Fibroblast of upper back skin (primary cell): ENCODE measurements at regions not wholly inside any gene's neighbourhood (a gene's known extent, or its start where the extent isn't known, plus 50 kb on each side); places are given as distances from the start of the nearest gene placed in this dataset.

Experiments used
- DNase-seq: peaks from one replicate; pipeline ENCODE4 v3.0.0-alpha.2; 2013

DNA sequence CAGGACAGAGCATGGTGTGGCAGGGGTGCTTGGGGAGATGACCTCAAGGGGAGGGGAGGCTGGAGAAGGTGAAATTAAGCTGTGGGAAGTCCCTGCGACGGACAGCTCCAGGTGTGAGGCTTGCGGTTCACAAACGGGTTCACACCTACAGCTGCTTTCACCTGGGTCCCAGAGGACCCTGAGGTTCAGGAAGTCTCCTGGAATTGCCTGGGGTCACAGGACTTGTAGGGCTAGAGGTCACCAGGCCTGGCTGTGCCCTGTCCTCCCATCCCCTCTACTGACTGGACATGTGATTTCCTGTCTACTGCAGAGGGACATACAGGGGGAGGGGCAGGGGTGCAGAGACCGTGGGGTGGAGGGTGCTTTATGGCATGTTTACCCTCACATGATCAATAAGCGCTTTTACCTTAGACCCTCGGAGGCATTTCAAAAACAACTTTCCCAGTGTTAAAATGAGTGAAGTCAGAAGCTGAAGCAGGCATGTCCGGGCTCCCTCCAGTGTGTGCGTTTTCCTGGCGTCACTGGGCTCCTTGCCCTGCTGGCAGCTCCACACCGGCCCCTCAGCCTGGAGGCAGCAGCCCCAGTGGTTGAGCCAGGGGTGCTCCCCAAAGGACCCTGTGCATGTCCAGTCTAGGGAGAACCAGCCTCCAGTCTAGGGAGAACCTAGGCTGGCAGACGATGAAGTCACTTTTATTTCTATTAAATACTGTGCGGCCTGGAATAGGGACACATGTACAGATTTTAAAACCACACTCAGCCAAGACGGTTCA lies 66.6 kb upstream of the IGFBP3 start:
- no peak for DNase-seq

DNA sequence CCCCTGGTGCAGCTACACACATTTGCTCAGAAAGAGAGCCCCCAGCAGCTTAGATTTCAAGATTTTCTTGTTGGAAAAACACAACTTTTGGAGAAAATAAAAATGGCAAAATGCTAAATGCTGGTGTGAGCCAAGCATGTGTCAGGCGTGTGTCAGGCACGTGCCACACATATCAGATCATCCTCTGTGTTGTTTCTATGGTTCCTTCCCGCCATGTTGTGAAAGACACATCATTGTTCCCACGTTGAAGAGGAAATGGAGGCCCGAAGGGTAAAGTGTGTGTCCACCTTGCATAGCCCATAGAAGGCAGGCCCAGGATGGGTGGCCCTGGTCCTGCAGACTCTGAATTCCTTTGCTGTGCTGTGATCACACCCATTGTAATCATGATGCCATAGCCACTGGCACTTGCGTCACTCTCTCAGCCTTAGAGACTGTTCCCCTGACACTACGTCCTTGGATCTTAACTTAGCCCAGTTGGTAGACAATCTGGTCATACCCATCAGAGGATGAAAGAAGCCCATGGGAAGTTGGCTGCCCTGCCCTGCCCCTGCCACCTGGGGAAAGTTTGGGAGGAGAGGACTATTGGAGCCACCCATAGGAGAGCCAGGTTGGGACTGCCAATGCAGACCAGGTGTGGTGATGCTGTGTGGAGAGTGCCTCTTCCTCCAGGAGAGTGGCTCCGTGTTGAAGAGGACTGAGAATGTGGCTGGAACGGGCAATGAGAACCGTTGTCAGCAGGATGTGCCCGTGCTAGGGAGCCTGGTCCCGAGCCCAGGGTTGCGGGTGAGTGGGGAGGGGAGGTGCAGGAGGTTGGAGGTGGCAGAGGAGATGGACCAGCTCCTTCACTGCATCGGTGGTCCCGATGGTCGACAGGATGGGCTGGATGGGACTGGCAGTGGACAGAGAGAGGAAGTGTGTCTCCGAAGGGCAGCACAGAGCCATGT lies 65.6 kb upstream of the IGFBP3 start:
- no peak for DNase-seq

DNA sequence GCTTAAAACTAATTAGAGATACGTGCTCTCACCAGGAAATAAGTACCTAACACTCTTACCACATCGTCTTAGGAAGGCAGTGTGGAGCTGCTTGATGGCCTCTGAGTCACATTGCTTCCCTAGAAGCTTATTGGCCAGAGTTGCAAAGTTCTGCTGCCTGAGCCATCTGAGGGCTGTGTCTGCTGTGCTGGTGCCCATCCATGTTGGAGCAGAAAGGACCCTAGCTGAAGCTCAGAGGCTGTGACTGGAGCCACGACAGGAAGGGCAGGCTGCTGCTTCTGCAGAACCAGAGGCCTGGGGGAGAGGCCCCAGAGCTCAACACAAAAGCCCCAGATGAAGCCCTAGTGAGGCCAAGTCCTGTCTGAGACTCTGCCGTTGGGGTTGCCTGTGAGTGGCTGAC lies 64.8 kb upstream of the IGFBP3 start:
- peak; percentile 65 for DNase-seq

DNA sequence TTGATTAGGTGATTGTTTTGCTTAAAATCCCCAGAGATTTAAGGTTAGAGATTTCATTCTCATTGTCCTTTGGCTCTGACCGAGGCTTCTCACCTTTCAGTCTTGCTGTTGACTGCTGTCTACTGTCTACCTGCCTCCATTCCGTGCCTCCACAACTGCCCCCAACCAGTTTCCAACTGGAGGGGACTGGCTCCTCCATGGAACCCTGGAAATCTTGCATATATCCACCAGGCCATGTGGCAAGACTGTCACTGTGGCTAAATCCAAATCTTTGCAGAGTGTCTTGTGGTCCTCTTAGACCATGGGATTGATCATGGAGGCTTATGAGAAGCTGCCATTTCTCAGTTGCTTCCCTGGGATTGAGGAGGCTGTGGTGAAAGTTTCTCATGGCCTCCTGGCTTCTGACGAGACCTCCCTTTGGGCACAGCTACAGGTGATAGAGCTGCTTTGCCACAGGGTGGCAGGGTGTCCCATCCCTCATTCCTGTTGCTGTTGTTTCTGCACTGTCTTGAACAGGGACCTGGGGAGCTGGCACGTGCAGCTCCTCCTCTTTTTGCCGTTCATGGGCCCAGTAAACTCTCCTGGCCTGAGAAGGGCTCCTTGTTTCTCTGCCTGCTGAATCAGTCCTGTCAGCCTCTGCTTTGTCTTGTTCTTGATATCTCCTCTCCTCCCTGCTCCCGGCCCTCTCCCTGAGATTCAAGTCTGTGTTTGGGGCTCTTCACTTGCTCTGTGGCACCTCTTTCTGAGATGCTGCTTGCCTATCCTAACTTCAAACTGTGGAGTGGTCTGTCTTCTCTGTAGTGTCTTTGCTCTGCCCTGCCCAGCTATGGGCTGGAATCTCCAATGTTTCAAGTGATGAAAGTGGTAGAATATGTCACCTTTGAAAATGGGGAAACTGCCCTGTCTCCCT lies 63.6 kb upstream of the IGFBP3 start:
- no peak for DNase-seq

DNA sequence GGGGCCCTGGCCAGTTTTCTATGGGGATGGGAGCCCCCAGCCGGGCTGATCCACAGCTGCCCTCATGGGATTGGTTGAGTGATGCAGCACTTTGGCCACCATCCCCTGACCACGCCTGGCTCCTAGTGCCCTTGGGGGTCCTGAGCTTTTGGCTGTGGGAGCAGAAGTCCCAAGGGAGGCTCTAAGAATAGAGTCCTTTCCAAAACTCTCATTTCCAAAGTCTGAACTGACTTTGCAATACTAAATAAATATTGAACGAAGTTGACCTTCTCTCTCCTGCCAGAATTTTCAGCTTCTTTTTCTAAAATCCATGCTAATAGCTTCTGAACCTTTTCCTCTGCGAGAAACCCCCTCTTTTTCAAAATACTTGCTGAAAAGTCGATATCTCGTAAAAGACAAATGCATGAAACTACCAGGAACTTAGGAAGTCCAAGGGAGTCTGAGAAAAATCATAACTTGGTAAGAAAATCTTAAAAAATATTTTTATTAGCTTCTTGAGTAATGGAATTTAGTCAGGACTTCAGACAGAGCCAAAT lies 62.7 kb upstream of the IGFBP3 start:
- DNase-seq = no peak

DNA sequence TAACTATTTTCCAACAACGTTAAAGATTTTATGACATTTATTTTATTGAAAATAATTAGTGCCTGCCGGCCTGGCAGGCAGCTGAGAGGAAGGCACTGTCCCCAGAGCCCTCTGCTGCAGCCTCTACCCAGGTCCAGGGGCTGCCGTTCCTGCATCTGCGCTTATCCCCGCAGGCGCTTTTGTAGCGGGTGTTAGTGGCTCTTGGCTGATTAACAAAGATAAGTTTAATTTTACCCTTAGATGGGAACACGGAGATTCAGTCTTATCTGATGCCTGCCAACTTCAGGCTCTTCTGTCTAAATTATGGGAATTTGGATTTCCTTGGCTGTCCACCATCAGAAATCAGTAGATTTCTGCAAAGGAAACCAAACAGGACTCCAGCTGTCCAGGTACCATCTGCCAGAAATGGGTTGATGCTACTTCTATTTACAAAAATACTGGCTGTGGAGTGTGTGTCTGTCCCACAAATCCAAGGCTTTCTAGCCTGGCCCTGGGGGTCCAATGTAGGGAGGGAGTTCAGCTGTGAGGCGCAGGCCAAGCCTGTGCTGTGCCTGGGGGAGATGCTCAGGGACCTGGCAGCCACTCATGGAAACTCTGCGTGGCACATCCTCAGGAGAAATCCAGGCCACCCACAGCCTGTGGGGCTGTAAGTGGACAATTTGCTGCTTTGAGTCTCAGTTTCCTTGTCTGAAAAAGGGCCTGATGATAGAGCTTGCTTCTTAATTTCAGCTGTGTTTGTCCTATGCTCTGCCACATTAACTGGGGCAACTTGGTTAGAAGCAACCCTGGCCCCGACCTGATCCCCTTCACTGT lies 62.0 kb upstream of the IGFBP3 start:
- no peak for DNase-seq

DNA sequence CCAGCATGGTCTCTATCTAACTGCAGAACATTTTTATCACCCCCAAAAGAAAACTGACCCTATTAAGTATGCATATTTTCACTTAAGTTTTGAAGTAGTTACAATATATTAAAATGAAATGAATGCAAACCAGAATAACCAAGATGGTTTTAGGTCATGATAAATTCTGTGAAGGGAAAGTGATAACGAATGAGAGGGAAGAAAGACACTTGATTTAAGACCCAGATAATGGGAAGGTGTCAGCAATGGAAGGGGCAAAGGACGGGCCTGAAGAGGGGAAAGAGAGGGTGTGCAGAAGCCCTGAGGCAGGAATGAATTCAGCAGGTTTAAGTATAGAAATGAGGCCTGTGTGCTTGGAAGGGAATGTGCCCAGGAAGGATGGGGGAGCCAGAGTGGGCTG lies 61.1 kb upstream of the IGFBP3 start:
- no peak for DNase-seq

DNA sequence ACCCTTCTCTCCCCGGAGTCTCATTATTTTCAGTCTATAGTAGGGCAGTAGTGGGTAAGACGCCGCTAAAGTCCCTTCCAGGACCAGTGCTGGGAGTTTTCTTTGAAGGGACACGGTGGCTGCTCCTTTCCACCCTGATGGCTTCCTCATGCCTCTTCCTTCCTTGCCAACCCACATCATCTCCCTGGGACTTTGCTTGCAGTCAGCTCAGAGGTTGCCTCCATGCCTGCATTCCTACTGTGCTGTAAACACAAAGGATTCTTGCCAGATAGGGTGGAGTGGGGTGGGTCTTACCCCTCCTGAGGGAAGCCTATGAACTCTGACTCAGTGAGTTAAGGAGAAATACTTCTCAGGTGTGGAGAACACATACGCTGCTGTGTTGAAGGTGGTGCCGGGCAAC lies 59.9 kb upstream of the IGFBP3 start:
- DNase-seq = no peak

DNA sequence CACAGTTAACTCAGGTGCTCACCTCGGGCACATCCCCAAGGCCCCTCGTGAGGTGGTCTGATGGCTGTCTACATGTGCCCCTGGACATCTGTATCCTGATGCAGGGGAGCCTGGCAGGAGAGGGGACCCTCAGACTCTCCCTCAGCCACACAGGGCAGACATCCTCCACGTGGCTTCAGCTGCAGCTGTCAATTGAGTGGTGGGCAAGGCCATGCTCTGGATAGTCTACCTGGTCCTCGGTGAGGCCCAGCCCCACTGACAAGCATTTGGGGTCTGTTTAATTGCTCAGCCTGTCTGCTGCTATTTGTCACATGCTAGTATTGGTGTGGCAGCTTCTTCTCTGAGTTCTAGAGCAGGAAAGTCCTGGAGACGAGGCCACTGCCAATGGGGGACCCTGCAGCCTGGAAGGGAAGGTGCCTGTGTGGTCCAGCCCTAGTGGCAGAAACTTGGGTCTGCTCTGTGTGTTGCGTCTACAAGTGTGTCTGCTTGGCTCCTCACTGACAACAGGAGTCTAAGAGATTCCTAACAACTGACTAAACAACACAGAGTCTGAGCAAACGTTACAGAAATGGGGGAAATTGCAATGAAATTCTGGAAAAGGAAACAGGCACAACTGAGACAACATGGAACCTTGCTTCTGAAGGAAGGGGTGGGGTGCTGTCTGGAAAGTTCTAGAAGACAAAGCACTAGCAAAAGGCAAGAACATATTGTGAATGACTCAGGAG lies 59.3 kb upstream of the IGFBP3 start:
- peak; percentile 80 for DNase-seq

DNA sequence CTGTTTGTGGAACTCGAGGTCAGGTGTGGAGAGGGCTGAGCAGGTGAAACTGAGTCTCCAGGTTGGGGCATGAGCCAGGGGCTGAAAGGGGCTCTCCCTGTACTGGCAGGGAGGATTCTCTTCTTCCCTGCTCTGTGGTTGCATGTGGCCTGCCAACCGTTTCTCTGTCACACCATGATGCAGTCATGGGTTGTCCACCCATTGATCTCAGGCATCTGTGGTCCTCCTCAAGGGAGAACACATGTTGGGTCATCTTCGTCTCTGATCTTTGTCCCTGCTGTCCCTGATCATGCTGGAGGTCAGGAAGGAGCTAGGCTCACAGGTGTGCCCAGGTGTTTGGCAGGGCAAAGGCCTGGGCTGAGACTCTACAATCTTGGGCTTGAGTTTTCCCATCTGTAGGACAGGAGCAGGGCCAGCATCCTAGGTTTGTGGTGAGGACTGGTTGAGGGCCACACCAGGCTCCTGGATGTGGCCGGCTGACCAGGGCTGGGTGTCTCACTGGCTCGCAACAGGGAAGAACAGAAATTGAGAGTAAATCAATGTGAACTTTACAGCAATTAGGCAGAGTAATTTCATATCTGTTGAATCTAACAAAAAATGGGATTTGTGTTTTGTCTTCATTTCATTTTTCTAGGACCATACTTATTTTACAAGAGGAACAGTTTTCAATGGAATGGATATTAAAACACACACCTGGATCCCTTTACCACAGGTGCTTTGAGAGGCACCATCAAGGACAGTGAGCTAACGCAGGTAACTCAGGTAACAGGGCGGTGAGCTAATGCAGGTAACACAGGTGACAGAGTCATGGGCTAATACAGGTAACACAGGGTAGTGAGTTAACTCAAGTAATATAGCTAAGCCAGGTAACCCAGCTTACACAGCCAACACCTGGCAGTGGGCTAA lies 58.5 kb upstream of the IGFBP3 start:
- no peak for DNase-seq

DNA sequence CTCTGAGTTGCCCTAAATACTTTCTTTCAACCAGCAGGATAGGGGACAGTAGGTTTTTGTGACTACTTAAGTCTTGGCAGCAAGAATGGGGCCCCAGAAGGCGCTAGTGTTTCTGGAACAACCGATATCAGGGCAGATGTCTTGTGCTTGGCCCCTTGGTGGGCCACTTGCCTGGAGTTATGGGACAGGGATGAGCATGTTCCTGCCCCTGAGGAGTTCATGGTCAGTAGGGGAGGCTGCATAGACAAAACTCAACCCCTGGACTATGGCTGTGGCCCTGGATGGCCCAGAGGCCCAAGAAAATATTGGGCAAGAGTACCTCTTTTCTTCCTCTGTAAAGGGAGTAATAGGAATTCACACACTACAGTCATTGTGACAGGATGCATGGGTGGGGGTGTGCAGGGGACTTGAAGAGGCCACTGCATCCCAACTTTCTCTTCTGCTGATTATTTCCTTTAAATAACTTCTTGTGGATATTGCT lies 57.7 kb upstream of the IGFBP3 start:
- peak; percentile 25 for DNase-seq

DNA sequence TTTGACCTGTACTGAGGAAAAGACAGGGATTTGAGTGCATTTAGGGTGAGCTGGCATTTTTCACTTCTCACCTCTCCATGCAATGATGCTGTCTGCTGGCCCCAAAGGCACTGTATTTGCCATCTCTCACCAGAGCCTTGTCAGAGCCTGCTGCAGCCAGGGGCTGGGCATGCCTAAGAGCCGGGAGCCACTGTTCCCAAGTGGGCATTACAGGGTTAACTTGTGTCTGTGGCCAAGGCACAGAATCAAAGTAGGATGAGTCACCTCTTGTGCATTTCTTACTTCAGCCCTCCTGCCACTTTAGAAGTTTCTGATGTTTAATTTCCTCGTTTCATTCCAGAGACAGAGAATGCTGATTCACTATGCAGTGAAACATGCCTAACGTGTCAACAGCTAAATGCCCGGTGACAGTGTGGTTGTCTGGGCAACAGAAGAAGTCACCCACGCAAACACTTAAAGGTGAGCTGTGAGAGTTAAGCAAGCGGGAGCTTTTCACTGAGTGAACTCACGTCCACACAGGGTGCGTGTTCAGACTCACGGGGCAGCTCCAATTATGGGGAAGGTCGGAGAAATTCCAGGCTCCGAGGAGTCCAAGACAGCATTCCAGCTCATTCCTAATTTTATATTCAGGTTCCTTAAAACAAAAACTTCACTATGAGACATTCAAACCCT lies 57.1 kb upstream of the IGFBP3 start:
- peak; percentile 97 for DNase-seq

DNA sequence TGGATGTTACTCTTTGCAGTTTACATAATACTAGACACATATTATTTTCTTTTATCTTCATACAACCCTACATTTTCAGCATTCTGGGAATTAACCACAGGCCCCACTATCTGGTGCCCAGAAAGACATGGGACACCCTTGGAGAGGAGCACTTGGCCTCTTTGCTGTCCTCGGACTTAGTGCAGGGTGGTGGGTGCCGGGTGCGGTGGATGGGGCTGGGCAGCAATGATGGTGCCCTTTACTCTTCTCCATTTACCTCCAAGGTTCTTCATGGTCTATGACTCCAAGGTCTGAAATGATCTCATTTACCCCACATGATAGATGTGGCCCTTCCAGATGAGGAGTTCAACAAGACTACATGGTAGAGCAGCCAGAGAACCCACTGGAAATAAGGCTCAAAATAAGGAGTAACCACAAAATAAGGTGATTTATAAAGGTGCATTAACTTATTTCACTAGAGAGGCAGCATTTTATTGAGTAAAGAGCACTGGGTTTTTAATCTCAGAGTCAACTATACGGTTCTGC lies 56.2 kb upstream of the IGFBP3 start:
- no peak for DNase-seq

DNA sequence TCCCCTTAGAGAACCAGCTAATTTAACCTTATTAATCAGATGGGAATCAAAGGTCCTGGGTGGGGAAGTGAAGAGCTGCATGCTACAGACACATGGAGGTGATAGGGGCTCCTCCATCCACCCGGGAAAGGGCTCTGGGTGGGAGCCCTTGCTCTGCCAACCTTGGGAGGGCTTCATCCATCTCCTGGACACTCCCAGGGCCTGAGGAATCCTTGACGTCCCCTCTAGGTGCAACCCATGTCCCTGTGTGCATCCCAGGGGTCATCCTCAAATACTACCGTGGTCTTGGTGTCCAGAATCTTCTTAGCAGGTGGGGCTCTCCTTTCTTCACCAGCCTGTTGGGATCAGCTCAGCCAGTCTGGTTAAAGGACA lies 55.4 kb upstream of the IGFBP3 start:
- no peak for DNase-seq

DNA sequence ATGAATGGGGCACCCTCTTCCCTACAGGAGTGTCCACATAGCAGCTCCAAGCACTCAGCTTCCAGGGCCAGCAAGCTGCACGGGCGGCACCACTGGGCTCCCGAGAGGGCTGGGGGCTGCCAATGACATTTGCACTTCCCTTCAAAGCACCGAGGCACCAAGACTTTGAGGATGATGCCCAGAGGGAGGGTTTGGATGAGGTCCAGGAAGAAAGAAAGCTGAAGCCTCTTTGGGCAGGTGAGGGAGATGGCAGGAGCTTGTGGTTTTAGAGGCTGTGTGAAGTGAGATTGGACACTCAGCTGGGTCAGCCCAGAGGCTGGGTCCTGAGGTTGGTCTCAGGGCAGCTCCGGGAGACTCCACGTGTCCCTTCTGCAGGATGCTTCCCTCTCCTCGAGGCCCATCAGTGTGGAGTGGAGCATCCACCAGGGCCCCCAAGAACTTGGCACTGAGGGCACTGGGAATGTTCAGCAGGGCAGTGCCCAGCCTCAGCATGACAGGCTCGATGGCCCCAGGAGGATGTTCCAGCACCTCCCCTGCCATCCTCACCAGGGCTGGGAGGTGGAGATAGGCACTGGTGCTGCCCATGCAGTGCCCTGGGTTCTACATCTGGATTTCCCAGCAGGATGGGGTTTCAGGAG lies 54.9 kb upstream of the IGFBP3 start:
- no peak for DNase-seq

DNA sequence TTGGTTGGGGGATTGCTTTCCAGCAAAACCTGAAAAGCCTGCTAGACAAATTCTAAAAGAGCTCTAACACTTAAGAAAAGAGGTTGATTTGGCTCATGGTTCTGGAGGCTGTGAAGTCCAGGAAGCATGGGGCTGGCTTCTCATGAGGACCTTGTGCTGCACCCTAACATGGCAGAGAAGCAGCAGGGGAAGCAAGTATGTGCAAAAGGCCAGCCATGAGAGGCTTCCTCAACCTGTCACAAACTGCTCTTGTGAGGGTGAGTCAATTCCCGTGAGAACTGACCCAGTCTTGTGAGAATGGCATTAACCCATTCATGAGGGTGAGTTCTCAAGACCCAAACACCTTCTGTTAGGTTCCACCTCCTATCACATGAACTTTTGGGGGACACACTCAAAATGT lies 54.3 kb upstream of the IGFBP3 start:
- no peak for DNase-seq

DNA sequence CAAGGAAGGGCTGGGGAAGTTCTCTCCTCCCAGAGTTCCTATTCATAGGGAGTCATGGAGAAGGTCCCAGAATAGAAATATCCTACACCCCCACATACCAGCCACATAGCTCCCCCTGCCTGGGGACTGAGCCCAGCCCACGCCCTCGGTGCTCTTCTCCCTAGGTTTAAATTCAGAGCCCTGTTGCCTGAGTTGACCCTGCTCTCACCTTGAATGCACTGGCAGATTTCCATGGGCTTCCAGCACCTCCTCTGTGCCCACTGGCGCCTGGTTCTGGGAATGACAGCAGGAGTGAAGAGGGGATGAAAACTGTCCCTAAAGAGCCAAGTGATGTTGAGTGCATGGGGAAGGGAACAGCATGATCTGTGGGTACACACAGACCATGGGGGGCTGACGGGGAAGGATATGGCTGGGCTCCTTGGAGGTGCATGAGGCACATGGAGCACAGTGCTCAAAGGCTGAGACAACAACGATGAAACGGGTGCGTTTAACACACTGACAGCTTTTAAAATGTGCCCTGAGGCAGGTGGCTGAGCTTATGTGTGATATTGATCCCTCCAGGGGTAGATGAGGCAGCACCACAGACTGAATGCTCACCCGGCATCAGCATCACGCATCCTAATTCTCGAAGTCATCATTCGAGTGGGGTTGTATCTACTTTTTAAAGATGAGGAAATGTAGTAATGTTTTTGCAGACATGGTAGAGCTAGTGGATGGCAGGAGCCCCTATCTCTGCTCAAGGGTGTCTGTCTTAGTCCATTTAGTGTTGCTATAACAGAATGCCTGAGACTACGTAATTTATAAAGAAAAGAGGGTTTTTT lies 53.7 kb upstream of the IGFBP3 start:
- DNase-seq = no peak
